BLaER1 treated with 17β-estradiol and CSF1 and Interleukin-3, amounts not matched to agents 10 nM and 100 nM (cell line): ENCODE measurements at regions not wholly inside any gene's neighbourhood (a gene's known extent, or its start where the extent isn't known, plus 50 kb on each side); places are given as distances from the start of the nearest gene placed in this dataset.

ENCODE experiments used
- H3K27ac ChIP-seq, 11 experiments: shearing (Covaris generic); formaldehyde crosslinking; 2 replicates each; pipeline ENCODE4 v1.8.1; 2022
- H3K27me3 ChIP-seq, 11 experiments: shearing (Covaris generic); formaldehyde crosslinking; 2 replicates each; pipeline ENCODE4 v1.8.1; 2022
- H3K36me3 ChIP-seq, 11 experiments: shearing (Covaris generic); formaldehyde crosslinking; 2 replicates each; pipeline ENCODE4 v1.8.1; 2022
- H3K4me1 ChIP-seq, 10 experiments: shearing (Covaris generic); formaldehyde crosslinking; 2 replicates each; pipeline ENCODE4 v1.8.1; 2022
- H3K4me2 ChIP-seq, 11 experiments: shearing (Covaris generic); formaldehyde crosslinking; 2 replicates each; pipeline ENCODE4 v1.8.1; 2022
- H3K4me3 ChIP-seq, 10 experiments: shearing (Covaris generic); formaldehyde crosslinking; 2 replicates each; pipeline ENCODE4 v1.8.1; 2022
- H3K9ac ChIP-seq, 11 experiments: shearing (Covaris generic); formaldehyde crosslinking; 2 replicates each; pipeline ENCODE4 v1.8.1; 2022
- H3K9me3 ChIP-seq, 11 experiments: shearing (Covaris generic); formaldehyde crosslinking; replicated peaks in 1 of 11; 2 replicates each; pipeline ENCODE4 v1.8.1; 2022
- H4K20me1 ChIP-seq, 11 experiments: shearing (Covaris generic); formaldehyde crosslinking; 2 replicates each; pipeline ENCODE4 v1.8.1; 2022
- Cebpa-rat ChIP-seq, 11 experiments: shearing (Covaris generic); IDR thresholded peaks; 2 replicates each; pipeline ENCODE4 v1.8.1; 2022

GRCh38 chr11:70775386-70776075, 377.2 kb downstream of the CTTN start:
- no peaks in the 10 kb centered on the region for H3K36me3 ChIP-seq
- no peak overlapping the region for H3K27ac ChIP-seq
- H3K4me2 ChIP-seq, result no peak overlapping the region
- no peaks in the 10 kb centered on the region for H3K27me3 ChIP-seq
- TF ChIP-seq Cebpa-rat (IDR thresholded peaks at IDR 0.05), result no peak
- H3K9me3 ChIP-seq, result peaks cover 0 to 12% (median 0%) of the 10 kb centered on the region in 11 experiments; a peak in 3 of 22 replicates
- no peak overlapping the region for H3K4me3 ChIP-seq
- no peak overlapping the region for H3K9ac ChIP-seq
- H4K20me1 ChIP-seq, result no peaks in the 10 kb centered on the region
- H3K4me1 ChIP-seq, result no peaks in the 10 kb centered on the region

GRCh38 chr11:70776914-70777532, 378.7 kb downstream of the CTTN start:
- no peak for TF ChIP-seq Cebpa-rat (IDR thresholded peaks at IDR 0.05)
- Histone ChIP-seq H3K4me2 (no peak overlapping the region), H3K4me1 (no peaks in the 10 kb centered on the region), H3K9me3 (peaks cover 0 to 12% (median 0%) of the 10 kb centered on the region in 11 experiments; a peak in 3 of 22 replicates), H4K20me1 (no peaks in the 10 kb centered on the region), H3K27me3 (no peaks in the 10 kb centered on the region), H3K9ac (no peak overlapping the region), H3K4me3 (no peak overlapping the region), H3K36me3 (no peaks in the 10 kb centered on the region), H3K27ac (no peak overlapping the region)

GRCh38 chr11:70778883-70779282, 380.6 kb downstream of the CTTN start:
- Histone ChIP-seq H3K9ac (no peak overlapping the region), H3K27ac (no peak overlapping the region), H4K20me1 (no peaks in the 10 kb centered on the region), H3K27me3 (no peaks in the 10 kb centered on the region), H3K9me3 (peaks cover 0 to 6% (median 0%) of the 10 kb centered on the region in 11 experiments; a peak in 2 of 22 replicates), H3K4me2 (no peak overlapping the region), H3K36me3 (no peaks in the 10 kb centered on the region), H3K4me1 (peaks cover 0 to 10% (median 0%) of the 10 kb centered on the region in 10 experiments; a peak in 3 of 20 replicates), H3K4me3 (no peak overlapping the region)
- no peak for TF ChIP-seq Cebpa-rat (IDR thresholded peaks at IDR 0.05)

GRCh38 chr11:70779433-70780245, 381.3 kb downstream of the CTTN start:
- Histone ChIP-seq H3K4me2 (no peak overlapping the region), H3K36me3 (no peaks in the 10 kb centered on the region), H4K20me1 (no peaks in the 10 kb centered on the region), H3K9me3 (no peaks in the 10 kb centered on the region), H3K27ac (no peak overlapping the region), H3K4me3 (no peak overlapping the region), H3K27me3 (no peaks in the 10 kb centered on the region), H3K4me1 (peaks cover 0 to 11% (median 0%) of the 10 kb centered on the region in 10 experiments; a peak in 3 of 20 replicates), H3K9ac (no peak overlapping the region)
- TF ChIP-seq Cebpa-rat (IDR thresholded peaks at IDR 0.05), result no peak

- TF ChIP-seq Cebpa-rat (IDR thresholded peaks at IDR 0.05), result no peak
- Histone ChIP-seq H3K4me1 (peaks cover 0 to 16% (median 0%) of the 10 kb centered on the region in 10 experiments; a peak in 4 of 20 replicates), H3K4me2 (no peak overlapping the region), H3K36me3 (no peaks in the 10 kb centered on the region), H3K27ac (no peak overlapping the region), H3K4me3 (no peak overlapping the region), H3K27me3 (no peaks in the 10 kb centered on the region), H4K20me1 (no peaks in the 10 kb centered on the region), H3K9ac (no peak overlapping the region), H3K9me3 (no peaks in the 10 kb centered on the region)
These were observed 381.9 kb downstream of the CTTN start for GRCh38 chr11:70780246-70780535.

GRCh38 chr11:70782401-70782913, 384.1 kb downstream of the CTTN start:
- no peak for TF ChIP-seq Cebpa-rat (IDR thresholded peaks at IDR 0.05)
- H3K36me3 ChIP-seq, result no peaks in the 10 kb centered on the region
- H4K20me1 ChIP-seq, result no peaks in the 10 kb centered on the region
- H3K4me1 ChIP-seq, result peaks cover 0 to 20% (median 0%) of the 10 kb centered on the region in 10 experiments; a peak in 8 of 20 replicates
- no peak overlapping the region for H3K9ac ChIP-seq
- no peak overlapping the region for H3K27ac ChIP-seq
- H3K27me3 ChIP-seq, result no peaks in the 10 kb centered on the region
- H3K4me2 ChIP-seq, result no peak overlapping the region
- no peak overlapping the region for H3K4me3 ChIP-seq
- H3K9me3 ChIP-seq, result no peaks in the 10 kb centered on the region; a peak in 1 of 22 replicates

GRCh38 chr11:70783356-70783755, 385.0 kb downstream of the CTTN start:
- no peak overlapping the region for H3K27ac ChIP-seq
- no peaks in the 10 kb centered on the region for H3K36me3 ChIP-seq
- H3K9ac ChIP-seq, result no peak overlapping the region
- no peak overlapping the region for H3K4me3 ChIP-seq
- no peaks in the 10 kb centered on the region for H4K20me1 ChIP-seq
- H3K4me2 ChIP-seq, result no peak overlapping the region; a peak in 1 of 22 replicates
- H3K4me1 ChIP-seq, result peaks cover 0 to 20% (median 4%) of the 10 kb centered on the region in 10 experiments; a peak in 11 of 20 replicates
- H3K9me3 ChIP-seq, result no peaks in the 10 kb centered on the region; a peak in 1 of 22 replicates
- no peak for TF ChIP-seq Cebpa-rat (IDR thresholded peaks at IDR 0.05)
- H3K27me3 ChIP-seq, result no peaks in the 10 kb centered on the region

- H3K9ac ChIP-seq, result no peak overlapping the region
- no peak overlapping the region; a peak in 1 of 22 replicates for H3K4me2 ChIP-seq
- H3K4me3 ChIP-seq, result no peak overlapping the region
- no peaks in the 10 kb centered on the region; a peak in 1 of 22 replicates for H3K9me3 ChIP-seq
- peaks cover 0 to 20% (median 5%) of the 10 kb centered on the region in 10 experiments; a peak in 11 of 20 replicates for H3K4me1 ChIP-seq
- no peaks in the 10 kb centered on the region for H3K36me3 ChIP-seq
- H4K20me1 ChIP-seq, result no peaks in the 10 kb centered on the region
- H3K27ac ChIP-seq, result no peak overlapping the region
- no peaks in the 10 kb centered on the region for H3K27me3 ChIP-seq
- no peak for TF ChIP-seq Cebpa-rat (IDR thresholded peaks at IDR 0.05)
These were observed 385.5 kb downstream of the CTTN start for GRCh38 chr11:70783821-70784220.

GRCh38 chr11:70785372-70785771, 387.0 kb downstream of the CTTN start:
- H3K36me3 ChIP-seq, result no peaks in the 10 kb centered on the region
- peaks cover 0 to 20% (median 5%) of the 10 kb centered on the region in 10 experiments; a peak in 11 of 20 replicates for H3K4me1 ChIP-seq
- no peaks in the 10 kb centered on the region for H3K27me3 ChIP-seq
- H3K27ac ChIP-seq, result no peak overlapping the region
- H3K9ac ChIP-seq, result no peak overlapping the region
- no peaks in the 10 kb centered on the region; a peak in 1 of 22 replicates for H3K9me3 ChIP-seq
- H3K4me2 ChIP-seq, result 0 out of 22 replicates have a peak overlapping the region, but pooled peaks of 1 of the 11 experiments have one; percentile 23
- no peaks in the 10 kb centered on the region for H4K20me1 ChIP-seq
- TF ChIP-seq Cebpa-rat (IDR thresholded peaks at IDR 0.05), result no peak
- H3K4me3 ChIP-seq, result no peak overlapping the region
